H1 (cell line): ENCODE measurements at regions not wholly inside any gene's neighbourhood (a gene's known extent, or its start where the extent isn't known, plus 50 kb on each side); places are given as distances from the start of the nearest gene placed in this dataset.

Experiments
- CTCF ChIA-PET: fragments of 300-600 bp; sonication (Branson Sonifier 250); formaldehyde crosslinking; loops from one replicate; lab custom pipeline; 2021; ENCODE audit not compliant: partially characterized antibody; lab: Charles Lee
- POLR2A ChIA-PET: fragments of 300-600 bp; sonication (Branson Sonifier 250); formaldehyde crosslinking; loops from one replicate; lab custom pipeline; 2021; ENCODE audit warnings: inconsistent platforms; ENCODE audit not compliant: partially characterized antibody; lab: Charles Lee
- DNase-seq, 2 experiments: peaks; one replicate each; pipeline versions ENCODE4 v3.0.0 to v3.0.0-alpha.2; 2010 to 2022; ENCODE audit warnings: low spot score in 2 of 2, low read depth in 1 of 2, mixed read lengths in 1 of 2
- FAIRE-seq: peaks from 2 replicates; lab custom pipeline; 2011; peaks lifted over from hg19 to GRCh38; lab: Jason Lieb, UNC
- H2AFZ ChIP-seq: 2 replicates; pipeline ENCODE4 v1.8.1; 2012; ENCODE audit warnings: low read length, inconsistent platforms
- H2AK5ac ChIP-seq: 2 replicates; pipeline ENCODE4 v1.6.1; 2013; ENCODE audit warnings: low read depth, low read length
- H2BK120ac ChIP-seq: replicated peaks from 2 replicates; pipeline ENCODE3; 2013; ENCODE audit warnings: low read depth, low read length, inconsistent platforms
- H2BK12ac ChIP-seq: 2 replicates; pipeline ENCODE4 v1.6.1; 2013; ENCODE audit warnings: low read depth, low read length
- H2BK15ac ChIP-seq: 2 replicates; pipeline ENCODE4 v1.6.1; 2013; ENCODE audit warnings: low read length
- H2BK20ac ChIP-seq: 2 replicates; pipeline ENCODE4 v1.6.1; 2013; ENCODE audit warnings: low read length
- H2BK5ac ChIP-seq: 2 replicates; pipeline ENCODE4 v1.6.1; 2013; ENCODE audit warnings: low read depth, low read length
- H3K14ac ChIP-seq: 2 replicates; pipeline ENCODE4 v1.6.1; 2013; ENCODE audit warnings: inconsistent platforms; ENCODE audit not compliant: insufficient read length
- H3K18ac ChIP-seq: 2 replicates; pipeline ENCODE4 v1.6.1; 2013; ENCODE audit warnings: low read length; ENCODE audit errors: extremely low read depth
- H3K23ac ChIP-seq: 2 replicates; pipeline ENCODE4 v1.6.1; 2013; ENCODE audit warnings: inconsistent platforms; ENCODE audit not compliant: insufficient read length
- H3K23me2 ChIP-seq: 2 replicates; pipeline ENCODE4 v1.6.1; 2013; ENCODE audit warnings: low read depth, low read length
- H3K27ac ChIP-seq: 2 replicates; pipeline ENCODE4 v1.6.1; 2011; ENCODE audit warnings: low read depth, low read length, inconsistent platforms
- H3K27me3 ChIP-seq, 4 experiments: replicated peaks in 1 of 4; 1 replicate in 1 of 4; 2 replicates in 3 of 4; pipeline versions ENCODE4 v1.6.1 to v1.8.1; 2011 to 2013; ENCODE audit warnings: low read length in 3 of 4, mild to moderate bottlenecking in 3 of 4, inconsistent platforms in 2 of 4, mixed read lengths in 2 of 4, moderate library complexity in 1 of 4; ENCODE audit not compliant: control insufficient read depth in 3 of 4, insufficient read depth in 3 of 4; ENCODE audit errors: extremely low read depth in 1 of 4
- H3K36me3 ChIP-seq, 4 experiments: 2 replicates each; pipeline versions ENCODE4 v1.6.1 to v1.8.1; 2011 to 2013; ENCODE audit warnings: mild to moderate bottlenecking in 4 of 4, low read length in 3 of 4, moderate library complexity in 2 of 4, control low read depth in 1 of 4, inconsistent platforms in 1 of 4; ENCODE audit not compliant: insufficient read depth in 4 of 4, control insufficient read depth in 2 of 4
- H3K4ac ChIP-seq: replicated peaks from 2 replicates; pipeline ENCODE3; 2013; ENCODE audit warnings: low read length, low read depth, mixed read lengths, inconsistent platforms; ENCODE audit not compliant: insufficient read length
- H3K4me1 ChIP-seq, 4 experiments: replicated peaks in 1 of 4; 1 replicate in 1 of 4; 2 replicates in 3 of 4; pipeline versions ENCODE4 v1.6.1 to v1.8.1; 2011 to 2013; ENCODE audit warnings: low read length in 3 of 4, inconsistent platforms in 2 of 4, mixed read lengths in 1 of 4; ENCODE audit not compliant: insufficient read depth in 4 of 4, control insufficient read depth in 3 of 4
- H3K4me2 ChIP-seq, 2 experiments: 2 replicates each; pipeline versions ENCODE4 v1.6.1 to v1.8.1; 2011 to 2013; ENCODE audit warnings: low read depth in 2 of 2, low read length in 2 of 2, control low read depth in 1 of 2, inconsistent platforms in 1 of 2, mild to moderate bottlenecking in 1 of 2; ENCODE audit not compliant: insufficient read depth in 1 of 2
- H3K4me3 ChIP-seq, 4 experiments: fragments of 200-600, 300-600 bp in 1 of 4; sonication (generic), shearing (Covaris generic), sonication (Bioruptor Twin) in 1 of 4; 2 replicates each; pipeline versions ENCODE4 v1.5.1 to v1.8.1; 2011 to 2016; ENCODE audit warnings: low read length in 4 of 4, low read depth in 3 of 4, control low read depth in 2 of 4, inconsistent platforms in 2 of 4, mild to moderate bottlenecking in 2 of 4, mixed read lengths in 1 of 4, moderate library complexity in 1 of 4; ENCODE audit not compliant: insufficient read depth in 2 of 4; ENCODE audit errors: extremely low read depth in 1 of 4
- H3K56ac ChIP-seq: replicated peaks from 2 replicates; pipeline ENCODE3; 2013; ENCODE audit warnings: low read depth, mild to moderate bottlenecking, mixed read lengths, low read length, inconsistent platforms; ENCODE audit not compliant: insufficient read length
- H3K79me1 ChIP-seq: 2 replicates; pipeline ENCODE4 v1.6.1; 2013; ENCODE audit warnings: low read depth, low read length, control low read depth
- H3K79me2 ChIP-seq, 2 experiments: 2 replicates each; pipeline versions ENCODE4 v1.6.1 to v1.8.1; 2012 to 2013; ENCODE audit warnings: low read length in 2 of 2, mild to moderate bottlenecking in 2 of 2, inconsistent platforms in 1 of 2; ENCODE audit not compliant: insufficient read depth in 2 of 2, control insufficient read depth in 1 of 2
- H3K9ac ChIP-seq, 4 experiments: replicated peaks in 1 of 4; 1 replicate in 1 of 4; 2 replicates in 3 of 4; pipeline versions ENCODE4 v1.6.1 to v1.8.1; 2011 to 2013; ENCODE audit warnings: low read depth in 3 of 4, low read length in 3 of 4, control low read depth in 2 of 4, mild to moderate bottlenecking in 2 of 4, moderate library complexity in 2 of 4, inconsistent platforms in 1 of 4; ENCODE audit errors: extremely low read depth in 1 of 4
- H3K9me3 ChIP-seq, 2 experiments: 2 replicates each; pipeline versions ENCODE4 v1.6.1 to v1.8.1; 2012 to 2013; ENCODE audit warnings: mild to moderate bottlenecking in 2 of 2, moderate library complexity in 2 of 2, control low read depth in 1 of 2, inconsistent platforms in 1 of 2, low read depth in 1 of 2, low read length in 1 of 2, mixed read lengths in 1 of 2; ENCODE audit not compliant: insufficient read depth in 2 of 2
- H4K20me1 ChIP-seq, 2 experiments: replicated peaks in 1 of 2; 2 replicates each; pipeline versions ENCODE3 to v1.8.1; 2011 to 2013; ENCODE audit warnings: inconsistent platforms in 2 of 2, low read length in 2 of 2, mild to moderate bottlenecking in 1 of 2; ENCODE audit not compliant: insufficient read depth in 2 of 2, control insufficient read depth in 1 of 2
- H4K5ac ChIP-seq: 2 replicates; pipeline ENCODE4 v1.6.1; 2013; ENCODE audit warnings: low read length, low read depth, mixed read lengths, inconsistent platforms; ENCODE audit not compliant: insufficient read length
- H4K8ac ChIP-seq: 2 replicates; pipeline ENCODE4 v1.8.0; 2013; ENCODE audit warnings: mild to moderate bottlenecking, moderate library complexity, low read length, inconsistent platforms; ENCODE audit not compliant: insufficient read depth; ENCODE audit errors: extremely low read depth
- H4K91ac ChIP-seq: replicated peaks from 2 replicates; pipeline ENCODE3; 2013; ENCODE audit warnings: low read length, mixed read lengths, inconsistent platforms; ENCODE audit not compliant: insufficient read length
- NRF1 ChIP-seq: IDR thresholded peaks from 2 replicates; pipeline ENCODE4 v1.6.1; 2011; ENCODE audit warnings: mild to moderate bottlenecking, low read depth, low read length, improper control_type of control experiment
- SIN3A ChIP-seq, 2 experiments: IDR thresholded peaks in 1 of 2; conservative IDR thresholded peaks in 1 of 2; 2 replicates each; pipeline ENCODE4 v1.6.1; 2011 to 2012; ENCODE audit warnings: low read length in 2 of 2, improper control_type of control experiment in 1 of 2, low read depth in 1 of 2, mild to moderate bottlenecking in 1 of 2
- TAF7 ChIP-seq: optimal IDR thresholded peaks from 2 replicates; pipeline ENCODE3; 2011; ENCODE audit warnings: low read depth, mild to moderate bottlenecking, inconsistent platforms, low read length, moderate library complexity, borderline replicate concordance
- WGBS, 2 experiments: shearing (Covaris generic) in 1 of 2; methylation state at CpG; one replicate each; pipeline versions ENCODE4 v1.1.6 to v1.1.7; 2013 to 2015; ENCODE audit warnings: low lambda C conversion rate in 2 of 2, mixed read lengths in 2 of 2, inconsistent platforms in 1 of 2, low coverage in 1 of 2, missing lambda C conversion rate in 1 of 2; ENCODE audit not compliant: insufficient replicate concordance in 2 of 2, insufficient coverage in 1 of 2, insufficient read length in 1 of 2; ENCODE audit errors: extremely low coverage in 1 of 2, missing lambda C conversion rate in 1 of 2; 5-methylcytosine and 5-hydroxymethylcytosine counted together

- H3K27me3 ChIP-seq: no peaks in the 10 kb centered on the region
- H2BK12ac ChIP-seq: peak overlapping the region; percentile 60; the same call in 1 of the 2 replicates
- no peak overlapping the region for H3K9ac ChIP-seq
- H2BK120ac ChIP-seq: no peak overlapping the region
- TF ChIP-seq SIN3A (conservative IDR thresholded peaks at IDR 0.05 in 1 of 2, IDR thresholded peaks at IDR 0.05 in 1 of 2; ENCODE audit: low read depth in 1 of 2, low read length in 2 of 2) (no peak), NRF1 (no peak), TAF7 (no peak)
- no peaks in the 10 kb centered on the region for H3K79me1 ChIP-seq
- H4K5ac ChIP-seq: no peak overlapping the region
- no peaks in the 10 kb centered on the region; the same call in 1 of the 2 replicates for H3K23me2 ChIP-seq
- no peak overlapping the region for H3K56ac ChIP-seq
- no peak overlapping the region for H4K91ac ChIP-seq
- no peak overlapping the region for H2BK5ac ChIP-seq
- no peaks in the 10 kb centered on the region for H3K36me3 ChIP-seq
- no peak overlapping the region for H3K4me2 ChIP-seq
- ChIA-PET CTCF (no interaction called here), POLR2A (no interaction called here)
- no peak for DNase-seq
- 0 out of 2 replicates have a peak overlapping the region, but pooled peaks have one; percentile 84 for H2AK5ac ChIP-seq
- 0 out of 2 replicates have a peak overlapping the region, but pooled peaks have one; percentile 44 for H2BK20ac ChIP-seq
- H2AFZ ChIP-seq: no peak overlapping the region
- H2BK15ac ChIP-seq: 0 out of 2 replicates have a peak overlapping the region, but pooled peaks have one; percentile 88
- H4K20me1 ChIP-seq: no peaks in the 10 kb centered on the region
- no peak for FAIRE-seq
- H3K9me3 ChIP-seq: peaks cover 0 to 8% of the 10 kb centered on the region in 2 experiments; a peak in 1 of 4 replicates
- no peak overlapping the region for H3K27ac ChIP-seq
- no peak overlapping the region for H4K8ac ChIP-seq
- no peak overlapping the region for H3K18ac ChIP-seq
- no peaks in the 10 kb centered on the region for H3K79me2 ChIP-seq
- no peak overlapping the region for H3K14ac ChIP-seq
- H3K23ac ChIP-seq: no peak overlapping the region
- peaks cover 0 to 10% (median 6%) of the 10 kb centered on the region in 4 experiments; a peak in 4 of 7 replicates for H3K4me1 ChIP-seq
- H3K4me3 ChIP-seq: no peak overlapping the region
- 82% methylated on average over 2 of the region's 2 CpGs; no CpG with 5 or more reads in 1 of the 2 experiments for WGBS, 2 experiments
- no peak overlapping the region for H3K4ac ChIP-seq
Observed at GRCh38 chr22:48069256-48069655, 1306.8 kb downstream of the TBC1D22A start.
